ENCODE measurements at regions not wholly inside any gene's neighbourhood (a gene's known extent, or its start where the extent isn't known, plus 50 kb on each side); places are given as distances from the start of the nearest gene placed in this dataset.

- no peak for TF ChIP-seq ZNF841 (CRISPR knock-in tag; IDR thresholded peaks at IDR 0.05; ENCODE audit: borderline replicate concordance)
Observed at GRCh38 chr6:119447921-119448320, 98.4 kb upstream of the MAN1A1 start (continued).

DNA sequence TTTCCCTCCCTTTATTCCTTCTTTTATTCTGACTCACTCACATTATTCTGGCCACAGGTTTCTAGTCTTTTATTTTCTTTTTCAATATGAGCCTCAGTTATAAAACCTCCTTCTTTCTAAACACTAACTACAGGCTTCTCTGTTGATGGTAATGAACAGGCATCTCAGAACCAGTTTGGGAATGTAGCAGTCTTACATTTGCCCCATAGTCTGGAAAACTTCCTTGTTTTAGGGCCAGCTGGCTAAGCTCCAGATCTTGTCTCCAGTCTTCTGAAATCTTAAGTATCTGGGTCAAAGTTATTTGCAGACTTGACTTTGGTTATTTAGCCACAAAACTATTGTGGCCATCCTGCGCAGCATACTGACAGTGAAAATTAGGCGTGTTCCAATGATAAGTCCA, 97.0 kb upstream of the MAN1A1 start:
- Histone ChIP-seq H3K27me3 (ENCODE audit: control insufficient read depth in 1 of 2, insufficient read depth in 2 of 2, low read length in 2 of 2) (peaks cover 0 to 2% of the 10 kb centered on the region in 2 experiments; a peak in 1 of 5 replicates), H3K4me1 (ENCODE audit: insufficient read depth, low read length) (no peaks in the 10 kb centered on the region), H3K4me3 (replicated peaks in 1 of 3; ENCODE audit: insufficient read depth in 1 of 3, low read depth in 2 of 3, low read length in 3 of 3) (no peak overlapping the region), H2AFZ (ENCODE audit: low read length) (no peak overlapping the region), H3K9ac (ENCODE audit: insufficient read depth, low read depth, low read length) (no peak overlapping the region), H3K9me3 (ENCODE audit: low read length) (no peaks in the 10 kb centered on the region), H3K79me2 (ENCODE audit: insufficient read depth, low read length) (no peaks in the 10 kb centered on the region), H3K4me2 (ENCODE audit: low read depth, low read length) (no peak overlapping the region), H4K20me1 (ENCODE audit: insufficient read depth, low read length) (no peaks in the 10 kb centered on the region), H3K36me3 (replicated peaks in 1 of 2; ENCODE audit: control insufficient read depth in 1 of 2, insufficient read depth in 2 of 2, low read length in 2 of 2) (no peaks in the 10 kb centered on the region), H3K27ac (ENCODE audit: extremely low read length, insufficient read depth, low read length) (no peak overlapping the region)
- CTCF ChIA-PET (ENCODE audit: low intra/inter-chr PET ratio, low total read pairs) = no interaction called here
- WGBS (ENCODE audit: low lambda C conversion rate) = 68% methylated on average over 2 of the region's 2 CpGs
- no TSS peak for BruUV-seq (replicated peaks)
- no peak for DNase-seq (ENCODE audit: low spot score)
- intact Hi-C loops (cut with micrococcal nuclease; ENCODE audit: unreplicated experiment) (loop anchor here (5.0 kb wide), 1 partner anchor 1486 kb away; no protein-coding TSS in a partner anchor), in situ Hi-C loops (cut with HindIII; ENCODE audit: extremely low pct_ligation_motif_present, low pct_unique_long_range_greater_than_20kb) (no loop called here)
- no peak for FAIRE-seq
- TF ChIP-seq ZNF879 (CRISPR knock-in tag; IDR thresholded peaks at IDR 0.05) = no peak
- TF ChIP-seq ZMAT5 (CRISPR knock-in tag; IDR thresholded peaks at IDR 0.05; ENCODE audit: borderline replicate concordance, low read depth) = no peak
- no peak for TF ChIP-seq NFAT5 (CRISPR knock-in tag; IDR thresholded peaks at IDR 0.05)
- no peak for ATAC-seq
- POLR2A ChIA-PET = no interaction called here
